ENCODE measurements at regions not wholly inside any gene's neighbourhood (a gene's known extent, or its start where the extent isn't known, plus 50 kb on each side); places are given as distances from the start of the nearest gene placed in this dataset.

GRCh38 chr4:96767815-96768480 lies 928.1 kb downstream of the PDHA2 start:
- TF ChIP-seq MAZ (IDR thresholded peaks at IDR 0.05; ENCODE audit: borderline replicate concordance, low read depth, low read length): no peak
- no peak for TF ChIP-seq CHD1 (IDR thresholded peaks at IDR 0.05; ENCODE audit: low read depth, low read length)
- no peak for TF ChIP-seq CTCF (conservative IDR thresholded peaks at IDR 0.05; ENCODE audit: low read depth, low read length)
- TF ChIP-seq SMC3 (IDR thresholded peaks at IDR 0.05; ENCODE audit: low read depth, low read length): no peak
- TF ChIP-seq MXI1 (IDR thresholded peaks at IDR 0.05; ENCODE audit: borderline replicate concordance, low read depth, low read length): no peak
- TF ChIP-seq RFX5 (IDR thresholded peaks at IDR 0.05; ENCODE audit: low read depth, low read length): no peak
- no peak for TF ChIP-seq BHLHE40 (IDR thresholded peaks at IDR 0.05; ENCODE audit: low read depth, low read length)
- TF ChIP-seq POLR2A (IDR thresholded peaks at IDR 0.05; ENCODE audit: low read depth, low read length): no peak
